ENCODE measurements at regions not wholly inside any gene's neighbourhood (a gene's known extent, or its start where the extent isn't known, plus 50 kb on each side); places are given as distances from the start of the nearest gene placed in this dataset.

DNA sequence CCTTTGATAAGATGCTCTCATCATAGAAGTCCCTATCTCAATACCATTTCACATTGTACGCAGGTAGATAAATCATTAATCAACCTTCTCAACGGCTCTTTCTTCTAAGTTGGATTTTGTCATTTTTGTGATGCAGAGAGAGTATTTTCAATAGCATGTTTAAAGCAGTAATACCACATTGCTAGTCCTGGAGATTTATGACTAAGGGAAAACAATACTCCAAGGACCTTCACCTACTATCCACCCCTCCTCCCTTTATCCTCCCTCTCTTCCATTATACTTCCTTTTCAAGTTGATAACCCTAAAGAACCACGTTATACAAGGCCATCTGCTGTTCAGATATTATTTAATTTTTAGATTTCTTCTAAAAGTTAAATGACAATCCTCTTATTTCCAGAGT is 65.3 kb upstream of the CHMP2B start:
- Histone ChIP-seq H3K4me3 (ENCODE audit: low read depth in 1 of 2, low read length in 1 of 2) (no peak overlapping the region), H3K27ac (no peak overlapping the region), H3K4me1 (ENCODE audit: control insufficient read depth in 1 of 2, insufficient read depth in 1 of 2, low read depth in 1 of 2, low read length in 1 of 2) (no peaks in the 10 kb centered on the region), H3K9me3 (no peaks in the 10 kb centered on the region), H3K36me3 (no peaks in the 10 kb centered on the region), H3K27me3 (peaks cover 5% of the 10 kb centered on the region)
- TF ChIP-seq, protein P1, sequence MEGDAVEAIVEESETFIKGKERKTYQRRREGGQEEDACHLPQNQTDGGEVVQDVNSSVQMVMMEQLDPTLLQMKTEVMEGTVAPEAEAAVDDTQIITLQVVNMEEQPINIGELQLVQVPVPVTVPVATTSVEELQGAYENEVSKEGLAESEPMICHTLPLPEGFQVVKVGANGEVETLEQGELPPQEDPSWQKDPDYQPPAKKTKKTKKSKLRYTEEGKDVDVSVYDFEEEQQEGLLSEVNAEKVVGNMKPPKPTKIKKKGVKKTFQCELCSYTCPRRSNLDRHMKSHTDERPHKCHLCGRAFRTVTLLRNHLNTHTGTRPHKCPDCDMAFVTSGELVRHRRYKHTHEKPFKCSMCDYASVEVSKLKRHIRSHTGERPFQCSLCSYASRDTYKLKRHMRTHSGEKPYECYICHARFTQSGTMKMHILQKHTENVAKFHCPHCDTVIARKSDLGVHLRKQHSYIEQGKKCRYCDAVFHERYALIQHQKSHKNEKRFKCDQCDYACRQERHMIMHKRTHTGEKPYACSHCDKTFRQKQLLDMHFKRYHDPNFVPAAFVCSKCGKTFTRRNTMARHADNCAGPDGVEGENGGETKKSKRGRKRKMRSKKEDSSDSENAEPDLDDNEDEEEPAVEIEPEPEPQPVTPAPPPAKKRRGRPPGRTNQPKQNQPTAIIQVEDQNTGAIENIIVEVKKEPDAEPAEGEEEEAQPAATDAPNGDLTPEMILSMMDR (IDR thresholded peaks at IDR 0.05): no peak

DNA sequence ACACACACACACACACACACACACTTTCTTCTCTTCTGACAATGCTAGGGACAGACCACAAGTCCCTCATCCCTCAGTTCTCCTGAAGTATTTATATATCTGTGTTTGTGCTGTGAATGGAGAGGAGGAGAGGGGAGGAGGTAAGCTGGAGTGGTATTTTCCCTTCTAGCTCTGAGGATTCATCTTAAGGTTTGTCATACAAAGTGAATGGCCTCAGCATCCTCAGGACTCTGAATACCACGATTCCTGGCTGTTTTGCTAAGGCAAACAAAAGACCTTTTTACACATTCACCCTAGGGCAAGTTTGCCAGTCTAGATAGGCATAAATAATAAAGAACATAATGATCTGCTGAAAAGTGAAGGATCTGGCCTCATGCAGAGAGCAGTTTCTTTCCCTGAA is 65.7 kb upstream of the CHMP2B start:
- H3K36me3 ChIP-seq: no peaks in the 10 kb centered on the region
- H3K27me3 ChIP-seq: peaks cover 5% of the 10 kb centered on the region
- H3K27ac ChIP-seq: no peak overlapping the region
- TF ChIP-seq, protein P1 (IDR thresholded peaks at IDR 0.05): no peak
- no peaks in the 10 kb centered on the region for H3K9me3 ChIP-seq
- H3K4me1 ChIP-seq (ENCODE audit: control insufficient read depth in 1 of 2, insufficient read depth in 1 of 2, low read depth in 1 of 2, low read length in 1 of 2): no peaks in the 10 kb centered on the region
- no peak overlapping the region for H3K4me3 ChIP-seq (ENCODE audit: low read depth in 1 of 2, low read length in 1 of 2)

DNA sequence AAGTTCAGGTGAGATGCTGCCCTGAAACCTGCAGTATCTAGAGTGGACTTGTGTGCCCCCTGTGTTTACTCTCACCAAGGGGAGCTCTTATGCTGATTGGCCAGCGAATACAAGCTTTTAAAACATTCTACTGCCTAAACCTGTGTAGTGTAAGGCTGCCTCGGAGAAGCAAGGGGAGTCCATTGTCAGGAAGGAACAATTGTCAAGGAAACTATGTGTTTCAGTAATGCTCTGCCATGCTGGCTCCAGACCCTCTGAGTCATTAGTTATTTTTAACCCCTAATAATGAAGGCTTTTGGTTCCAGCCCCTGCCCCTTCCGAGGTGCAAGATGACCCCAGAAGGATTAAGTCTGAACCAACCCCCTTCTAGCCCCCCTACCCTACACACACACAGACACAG is 66.1 kb upstream of the CHMP2B start:
- H3K4me1 ChIP-seq (ENCODE audit: control insufficient read depth in 1 of 2, insufficient read depth in 1 of 2, low read depth in 1 of 2, low read length in 1 of 2): no peaks in the 10 kb centered on the region
- TF ChIP-seq, protein P1 (IDR thresholded peaks at IDR 0.05): no peak
- H3K36me3 ChIP-seq: no peaks in the 10 kb centered on the region
- peaks cover 5% of the 10 kb centered on the region for H3K27me3 ChIP-seq
- no peak overlapping the region for H3K4me3 ChIP-seq (ENCODE audit: low read depth in 1 of 2, low read length in 1 of 2)
- no peaks in the 10 kb centered on the region for H3K9me3 ChIP-seq
- no peak overlapping the region for H3K27ac ChIP-seq

DNA sequence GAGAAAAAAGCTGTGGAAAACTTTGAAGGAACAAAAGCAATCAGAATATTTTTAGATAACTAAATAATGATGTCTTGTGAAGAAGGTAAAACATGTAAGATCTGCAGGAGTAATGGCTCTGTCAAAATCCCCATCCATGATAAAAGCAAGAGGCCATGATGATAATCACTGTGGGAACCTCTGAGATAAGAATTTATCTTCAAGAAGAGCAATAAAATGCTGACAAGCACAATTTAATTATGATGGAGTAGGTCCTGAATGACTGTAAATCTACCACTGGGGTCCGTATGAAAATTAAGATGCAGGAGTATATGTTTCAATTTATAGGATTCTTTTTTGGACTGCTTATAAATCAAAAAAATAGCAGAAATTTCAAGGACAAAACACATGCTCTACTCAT is 68.3 kb upstream of the CHMP2B start:
- no peaks in the 10 kb centered on the region for H3K36me3 ChIP-seq
- TF ChIP-seq, protein P1 (IDR thresholded peaks at IDR 0.05): no peak
- no peaks in the 10 kb centered on the region for H3K27me3 ChIP-seq
- H3K9me3 ChIP-seq: no peaks in the 10 kb centered on the region
- no peaks in the 10 kb centered on the region for H3K4me1 ChIP-seq (ENCODE audit: control insufficient read depth in 1 of 2, insufficient read depth in 1 of 2, low read depth in 1 of 2, low read length in 1 of 2)
- H3K27ac ChIP-seq: no peak overlapping the region
- H3K4me3 ChIP-seq (ENCODE audit: low read depth in 1 of 2, low read length in 1 of 2): no peak overlapping the region

DNA sequence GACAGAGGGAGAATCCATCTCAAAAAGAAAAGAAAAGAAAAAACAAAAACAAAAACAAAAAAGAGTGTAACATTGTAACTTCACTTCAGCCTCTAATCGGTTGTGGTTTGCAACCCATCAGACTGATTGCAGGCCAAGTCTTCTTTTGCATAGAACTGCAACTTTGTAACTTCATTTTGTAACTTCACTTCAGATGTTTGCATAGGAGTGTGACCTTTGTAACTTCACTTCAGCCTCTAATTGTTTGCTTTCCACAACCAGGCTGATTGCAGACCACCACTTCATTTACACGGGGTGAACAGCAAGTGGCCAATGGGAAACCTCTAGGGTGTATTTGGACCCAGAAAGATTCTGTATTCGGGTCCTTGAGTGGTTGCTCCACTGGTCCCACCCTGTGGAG is 79.1 kb upstream of the CHMP2B start:
- Histone ChIP-seq H3K9me3 (no peaks in the 10 kb centered on the region), H3K4me1 (ENCODE audit: control insufficient read depth in 1 of 2, insufficient read depth in 1 of 2, low read depth in 1 of 2, low read length in 1 of 2) (no peaks in the 10 kb centered on the region), H3K27ac (no peak overlapping the region), H3K27me3 (no peaks in the 10 kb centered on the region), H3K4me3 (ENCODE audit: low read depth in 1 of 2, low read length in 1 of 2) (no peak overlapping the region), H3K36me3 (no peaks in the 10 kb centered on the region)
- TF ChIP-seq, protein P1 (IDR thresholded peaks at IDR 0.05): no peak

DNA sequence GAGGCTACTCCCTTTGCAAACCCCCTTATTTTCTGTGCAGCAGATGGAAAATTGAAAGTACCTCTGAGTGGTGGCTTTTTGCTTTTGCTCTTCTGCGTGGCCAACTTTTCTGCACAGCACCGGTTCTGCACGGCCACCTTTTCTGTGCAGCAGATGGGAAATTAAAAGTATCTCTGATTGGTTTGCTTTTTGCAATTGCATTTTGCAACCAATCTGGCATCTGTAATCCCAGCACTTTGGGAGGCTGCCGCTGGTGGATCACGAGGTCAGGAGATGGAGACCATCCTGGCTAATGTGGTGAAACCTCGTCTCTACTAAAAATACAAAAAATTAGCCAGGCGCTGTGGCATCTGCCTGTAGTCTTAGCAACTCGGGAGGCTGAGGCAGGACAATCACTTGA is 79.5 kb upstream of the CHMP2B start:
- TF ChIP-seq, protein P1 (IDR thresholded peaks at IDR 0.05): no peak
- Histone ChIP-seq H3K9me3 (no peaks in the 10 kb centered on the region), H3K27me3 (no peaks in the 10 kb centered on the region), H3K27ac (no peak overlapping the region), H3K4me1 (ENCODE audit: control insufficient read depth in 1 of 2, insufficient read depth in 1 of 2, low read depth in 1 of 2, low read length in 1 of 2) (no peaks in the 10 kb centered on the region), H3K4me3 (ENCODE audit: low read depth in 1 of 2, low read length in 1 of 2) (no peak overlapping the region), H3K36me3 (no peaks in the 10 kb centered on the region)
